ENCODE measurements at regions not wholly inside any gene's neighbourhood (a gene's known extent, or its start where the extent isn't known, plus 50 kb on each side); places are given as distances from the start of the nearest gene placed in this dataset.

- Histone ChIP-seq H3K27ac (no peak overlapping the region), H3K36me3 (no peaks in the 10 kb centered on the region), H3K9me3 (no peaks in the 10 kb centered on the region), H3K4me1 (peaks cover 0 to 11% (median 0%) of the 10 kb centered on the region in 3 donors), H3K4me3 (no peak overlapping the region), H3K27me3 (no peaks in the 10 kb centered on the region)
- no peak for ATAC-seq
- TF ChIP-seq EP300 (IDR thresholded peaks at IDR 0.05) (no peak), POLR2A (IDR thresholded peaks at IDR 0.05) (no peak), CTCF (IDR thresholded peaks at IDR 0.05) (no peak), POLR2AphosphoS5 (IDR thresholded peaks at IDR 0.05) (no peak)
- 84% methylated on average over 1 of the region's 1 CpG; no CpG with 5 or more reads in 1 of the 2 donors for WGBS, 2 donors (ENCODE audit: low coverage in 1 of 2)
Observed at GRCh38 chr2:49251766-49252165, 97.5 kb upstream of the FSHR start.

DNA sequence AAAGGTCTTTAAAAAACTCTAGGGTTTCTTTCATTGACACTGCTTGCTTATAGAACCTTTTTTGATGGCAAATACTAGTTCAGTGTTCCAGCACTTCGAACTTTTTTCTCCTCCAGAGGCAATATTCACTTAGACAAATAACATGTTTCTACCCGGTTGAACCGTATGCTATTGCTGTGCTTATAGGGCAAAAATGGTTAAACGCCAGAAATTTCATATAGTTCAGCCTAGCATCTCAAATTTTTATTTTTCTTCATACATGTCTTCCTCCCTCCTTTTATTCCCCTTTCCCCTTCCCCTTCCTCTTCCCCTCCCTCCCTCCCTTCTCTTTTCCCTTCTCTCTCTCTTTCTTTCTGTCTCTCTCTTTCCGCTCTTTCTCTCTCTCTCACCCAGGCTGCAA lies 96.9 kb upstream of the FSHR start:
- 73 to 82% methylated on average over 4 to 5 of the region's 5 CpGs for WGBS, 2 donors (ENCODE audit: low coverage in 1 of 2)
- no peak overlapping the region for H3K4me3 ChIP-seq
- no peaks in the 10 kb centered on the region for H3K36me3 ChIP-seq
- H3K27me3 ChIP-seq: no peaks in the 10 kb centered on the region
- no peak for TF ChIP-seq CTCF (IDR thresholded peaks at IDR 0.05)
- no peak for TF ChIP-seq EP300 (IDR thresholded peaks at IDR 0.05)
- TF ChIP-seq POLR2A (IDR thresholded peaks at IDR 0.05): no peak
- no peak for TF ChIP-seq POLR2AphosphoS5 (IDR thresholded peaks at IDR 0.05)
- H3K27ac ChIP-seq: no peak overlapping the region
- ATAC-seq: no peak
- H3K4me1 ChIP-seq: peaks cover 0 to 11% (median 0%) of the 10 kb centered on the region in 3 donors
- peaks cover 0 to 5% (median 0%) of the 10 kb centered on the region in 3 donors for H3K9me3 ChIP-seq

GRCh38 chr2:49248506-49248905 lies 94.2 kb upstream of the FSHR start:
- ATAC-seq: peak; percentile 66
- H3K27ac ChIP-seq: no peak overlapping the region
- peaks cover 0 to 5% (median 0%) of the 10 kb centered on the region in 3 donors for H3K9me3 ChIP-seq
- TF ChIP-seq EP300 (IDR thresholded peaks at IDR 0.05) (no peak), POLR2A (IDR thresholded peaks at IDR 0.05) (no peak), POLR2AphosphoS5 (IDR thresholded peaks at IDR 0.05) (no peak), CTCF (IDR thresholded peaks at IDR 0.05) (no peak)
- H3K4me1 ChIP-seq: no peaks in the 10 kb centered on the region
- no peaks in the 10 kb centered on the region for H3K27me3 ChIP-seq
- no peak overlapping the region for H3K4me3 ChIP-seq
- H3K36me3 ChIP-seq: no peaks in the 10 kb centered on the region
- 43% methylated on average over 1 of the region's 1 CpG; no CpG with 5 or more reads in 1 of the 2 donors for WGBS, 2 donors (ENCODE audit: low coverage in 1 of 2)

DNA sequence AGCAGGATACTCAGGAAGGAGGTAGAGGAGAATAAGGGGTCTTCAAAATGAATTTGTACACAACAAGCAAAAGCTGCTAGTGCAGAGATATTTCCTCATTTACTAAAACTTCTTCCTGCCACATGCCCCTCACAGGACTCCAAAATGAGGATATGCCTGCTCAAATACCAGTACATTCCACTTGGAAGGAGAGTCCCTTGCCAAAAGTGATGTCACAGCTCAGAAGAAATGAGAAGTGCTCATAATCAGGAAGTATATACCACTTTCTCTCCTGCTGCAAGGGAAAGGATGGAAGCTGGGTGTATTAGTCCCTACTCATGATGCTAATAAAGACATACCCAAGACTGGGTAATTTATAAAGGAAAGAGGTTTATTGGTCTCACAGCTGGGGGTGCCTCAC lies 87.7 kb upstream of the FSHR start:
- H3K27me3 ChIP-seq: no peaks in the 10 kb centered on the region
- H3K4me3 ChIP-seq: no peak overlapping the region
- peaks cover 0 to 5% (median 0%) of the 10 kb centered on the region in 3 donors for H3K9me3 ChIP-seq
- H3K4me1 ChIP-seq: no peaks in the 10 kb centered on the region
- H3K36me3 ChIP-seq: no peaks in the 10 kb centered on the region
- H3K27ac ChIP-seq: no peak overlapping the region
- ATAC-seq: no peak
- TF ChIP-seq EP300 (IDR thresholded peaks at IDR 0.05) (no peak), CTCF (IDR thresholded peaks at IDR 0.05) (no peak), POLR2A (IDR thresholded peaks at IDR 0.05) (no peak), POLR2AphosphoS5 (IDR thresholded peaks at IDR 0.05) (no peak)

GRCh38 chr2:49241501-49241900 lies 87.2 kb upstream of the FSHR start:
- H3K27me3 ChIP-seq: no peaks in the 10 kb centered on the region
- H3K36me3 ChIP-seq: no peaks in the 10 kb centered on the region
- H3K4me1 ChIP-seq: no peaks in the 10 kb centered on the region
- H3K9me3 ChIP-seq: peaks cover 0 to 3% (median 0%) of the 10 kb centered on the region in 3 donors
- ATAC-seq: no peak
- H3K4me3 ChIP-seq: no peak overlapping the region
- no peak overlapping the region for H3K27ac ChIP-seq
- TF ChIP-seq POLR2AphosphoS5 (IDR thresholded peaks at IDR 0.05) (no peak), POLR2A (IDR thresholded peaks at IDR 0.05) (no peak), EP300 (IDR thresholded peaks at IDR 0.05) (no peak), CTCF (IDR thresholded peaks at IDR 0.05) (no peak)
